Vagina (tissue), 2 donors: ENCODE measurements at regions not wholly inside any gene's neighbourhood (a gene's known extent, or its start where the extent isn't known, plus 50 kb on each side); places are given as distances from the start of the nearest gene placed in this dataset.

ENCODE experiments used
- DNase-seq, 2 donors: peaks; one replicate each; pipeline ENCODE4 v3.0.0-alpha.2; 2017; ENCODE audit errors: extremely low spot score in 2 of 2
- H3K27ac ChIP-seq: fragments of 200-600 bp; sonication (generic); one replicate; pipeline ENCODE4 v1.5.1; 2019
- H3K27me3 ChIP-seq: fragments of 200-600 bp; sonication (generic); one replicate; pipeline ENCODE4 v1.5.1; 2019
- H3K36me3 ChIP-seq, 2 donors: fragments of 200-600 bp; sonication (generic); one replicate each; pipeline ENCODE4 v1.5.1; 2017 to 2019
- H3K4me1 ChIP-seq: fragments of 200-600 bp; sonication (generic); one replicate; pipeline ENCODE4 v1.5.1; 2019
- H3K4me3 ChIP-seq, 2 donors: fragments of 200-600 bp; sonication (generic); 1 replicate in 1 of 2; 2 replicates in 1 of 2; pipeline ENCODE4 v1.5.1; 2016 to 2019
- H3K9me3 ChIP-seq: fragments of 200-600 bp; sonication (generic); one replicate; pipeline ENCODE4 v1.5.1; 2019
- POLR2A ChIP-seq, 2 donors: fragments of 450-650 bp; IDR thresholded peaks; one replicate each; pipeline ENCODE4 v1.6.1; 2017; ENCODE audit warnings: antibody characterized with exemption in 2 of 2, mild to moderate bottlenecking in 2 of 2, moderate library complexity in 2 of 2
- POLR2AphosphoS5 ChIP-seq, 2 donors: sonication (generic); formaldehyde crosslinking; IDR thresholded peaks; one replicate each; pipeline ENCODE4 v1.9.0; 2017; ENCODE audit warnings: antibody characterized with exemption in 2 of 2, mild to moderate bottlenecking in 2 of 2, low read depth in 1 of 2; ENCODE audit not compliant: insufficient read depth in 1 of 2
- intact Hi-C: fragments of 100-400 bp; cut with DNase I; formaldehyde crosslinking; loops from one replicate; pipeline ENCODE4 v1.15.1; 2023
- TF ChIP-seq, protein P1 (sequence below), 3 experiments: fragments of 450-650 bp in 2 of 3; fragments of 200-600 bp in 1 of 3; sonication (generic) in 1 of 3; IDR thresholded peaks; one replicate each; pipeline ENCODE4 v1.5.1; 2017 to 2019; ENCODE audit warnings: antibody characterized with exemption in 3 of 3, mild to moderate bottlenecking in 2 of 3, moderate library complexity in 2 of 3

GRCh38 chr15:97717806-97718205 lies 242.7 kb upstream of the ARRDC4 start:
- Histone ChIP-seq H3K27ac (no peak overlapping the region), H3K27me3 (no peaks in the 10 kb centered on the region), H3K36me3 (no peaks in the 10 kb centered on the region), H3K4me1 (no peaks in the 10 kb centered on the region), H3K4me3 (no peak overlapping the region), H3K9me3 (no peaks in the 10 kb centered on the region)
- intact Hi-C loops: no loop called here
- TF ChIP-seq, protein P1, sequence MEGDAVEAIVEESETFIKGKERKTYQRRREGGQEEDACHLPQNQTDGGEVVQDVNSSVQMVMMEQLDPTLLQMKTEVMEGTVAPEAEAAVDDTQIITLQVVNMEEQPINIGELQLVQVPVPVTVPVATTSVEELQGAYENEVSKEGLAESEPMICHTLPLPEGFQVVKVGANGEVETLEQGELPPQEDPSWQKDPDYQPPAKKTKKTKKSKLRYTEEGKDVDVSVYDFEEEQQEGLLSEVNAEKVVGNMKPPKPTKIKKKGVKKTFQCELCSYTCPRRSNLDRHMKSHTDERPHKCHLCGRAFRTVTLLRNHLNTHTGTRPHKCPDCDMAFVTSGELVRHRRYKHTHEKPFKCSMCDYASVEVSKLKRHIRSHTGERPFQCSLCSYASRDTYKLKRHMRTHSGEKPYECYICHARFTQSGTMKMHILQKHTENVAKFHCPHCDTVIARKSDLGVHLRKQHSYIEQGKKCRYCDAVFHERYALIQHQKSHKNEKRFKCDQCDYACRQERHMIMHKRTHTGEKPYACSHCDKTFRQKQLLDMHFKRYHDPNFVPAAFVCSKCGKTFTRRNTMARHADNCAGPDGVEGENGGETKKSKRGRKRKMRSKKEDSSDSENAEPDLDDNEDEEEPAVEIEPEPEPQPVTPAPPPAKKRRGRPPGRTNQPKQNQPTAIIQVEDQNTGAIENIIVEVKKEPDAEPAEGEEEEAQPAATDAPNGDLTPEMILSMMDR (IDR thresholded peaks at IDR 0.05): no peak
- TF ChIP-seq POLR2A (IDR thresholded peaks at IDR 0.05): no peak
- no peak for TF ChIP-seq POLR2AphosphoS5 (IDR thresholded peaks at IDR 0.05; ENCODE audit: insufficient read depth in 1 of 2, low read depth in 1 of 2)
- no peak for DNase-seq

DNA sequence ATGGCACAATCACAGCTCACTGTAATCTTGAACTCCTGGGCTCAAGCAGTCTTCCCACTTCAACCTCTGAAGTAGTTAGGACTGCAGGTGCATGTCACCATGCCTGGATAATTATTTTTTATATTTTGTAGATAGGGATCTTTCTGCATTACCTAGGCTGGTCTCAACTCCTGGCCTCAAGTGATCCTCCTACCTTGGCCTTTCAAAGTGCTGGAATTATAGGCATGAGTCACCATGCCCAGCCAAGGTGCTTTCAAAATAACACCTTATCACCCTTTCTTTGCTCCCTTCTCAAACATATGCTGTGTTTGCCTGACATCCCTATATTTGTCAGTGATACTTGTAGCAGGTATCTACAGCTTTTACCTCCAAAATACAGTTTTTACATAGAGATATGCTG lies 242.0 kb upstream of the ARRDC4 start:
- DNase-seq: no peak
- Histone ChIP-seq H3K36me3 (no peaks in the 10 kb centered on the region), H3K27ac (no peak overlapping the region), H3K9me3 (no peaks in the 10 kb centered on the region), H3K4me1 (no peaks in the 10 kb centered on the region), H3K4me3 (no peak overlapping the region), H3K27me3 (no peaks in the 10 kb centered on the region)
- intact Hi-C loops: no loop called here
- TF ChIP-seq, protein P1 (IDR thresholded peaks at IDR 0.05): no peak
- TF ChIP-seq POLR2A (IDR thresholded peaks at IDR 0.05): no peak
- TF ChIP-seq POLR2AphosphoS5 (IDR thresholded peaks at IDR 0.05; ENCODE audit: insufficient read depth in 1 of 2, low read depth in 1 of 2): no peak

- Histone ChIP-seq H3K9me3 (no peaks in the 10 kb centered on the region), H3K27me3 (no peaks in the 10 kb centered on the region), H3K4me1 (no peaks in the 10 kb centered on the region), H3K4me3 (no peak overlapping the region), H3K36me3 (no peaks in the 10 kb centered on the region), H3K27ac (no peak overlapping the region)
- no peak for DNase-seq
- TF ChIP-seq, protein P1 (IDR thresholded peaks at IDR 0.05): no peak
- TF ChIP-seq POLR2AphosphoS5 (IDR thresholded peaks at IDR 0.05; ENCODE audit: insufficient read depth in 1 of 2, low read depth in 1 of 2) (no peak), POLR2A (IDR thresholded peaks at IDR 0.05) (no peak)
- intact Hi-C loops: loop anchor here (10.0 kb wide), 1 partner anchor 986 kb away; no protein-coding TSS in a partner anchor
Measured at GRCh38 chr15:97728791-97729190, 231.7 kb upstream of the ARRDC4 start.

DNA sequence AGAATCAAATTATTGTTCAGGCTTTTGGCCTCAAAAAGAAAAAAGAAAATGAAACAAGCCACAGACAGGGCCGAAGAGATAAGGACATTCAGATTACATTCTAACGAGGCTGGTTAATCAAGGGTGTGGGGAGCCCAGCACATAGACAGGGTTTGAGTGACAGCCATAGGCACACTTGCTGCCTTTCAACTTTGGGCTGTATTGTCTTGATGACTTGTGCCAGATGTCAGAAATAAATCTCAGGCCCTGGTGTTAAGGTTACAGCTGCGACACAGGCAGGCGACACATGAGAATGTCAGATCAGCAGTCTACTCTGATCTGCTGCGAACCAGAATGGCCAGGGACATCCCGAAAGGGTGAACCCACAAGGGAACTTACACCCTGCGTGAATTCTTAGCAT lies 231.2 kb upstream of the ARRDC4 start:
- Histone ChIP-seq H3K4me1 (no peaks in the 10 kb centered on the region), H3K4me3 (no peak overlapping the region), H3K27me3 (no peaks in the 10 kb centered on the region), H3K27ac (no peak overlapping the region), H3K36me3 (no peaks in the 10 kb centered on the region), H3K9me3 (no peaks in the 10 kb centered on the region)
- DNase-seq: no peak
- no peak for TF ChIP-seq POLR2A (IDR thresholded peaks at IDR 0.05)
- no peak for TF ChIP-seq POLR2AphosphoS5 (IDR thresholded peaks at IDR 0.05; ENCODE audit: insufficient read depth in 1 of 2, low read depth in 1 of 2)
- TF ChIP-seq, protein P1 (IDR thresholded peaks at IDR 0.05): no peak
- intact Hi-C loops: loop anchor here (10.0 kb wide), 1 partner anchor 986 kb away; no protein-coding TSS in a partner anchor

- Histone ChIP-seq H3K4me3 (no peak overlapping the region), H3K27ac (no peak overlapping the region), H3K9me3 (no peaks in the 10 kb centered on the region), H3K27me3 (no peaks in the 10 kb centered on the region), H3K36me3 (no peaks in the 10 kb centered on the region), H3K4me1 (no peaks in the 10 kb centered on the region)
- TF ChIP-seq POLR2A (IDR thresholded peaks at IDR 0.05): no peak
- no peak for TF ChIP-seq POLR2AphosphoS5 (IDR thresholded peaks at IDR 0.05; ENCODE audit: insufficient read depth in 1 of 2, low read depth in 1 of 2)
- TF ChIP-seq, protein P1 (IDR thresholded peaks at IDR 0.05): no peak
- no peak for DNase-seq
- intact Hi-C loops: no loop called here
Measured at GRCh38 chr15:97730315-97730714, 230.2 kb upstream of the ARRDC4 start.
